Stimulated activated effector memory CD8-positive, alpha-beta T cell treated with anti-CD3 and anti-CD28 coated beads, Interleukin-12 subunit alpha, Interleukin-12 subunit beta, amount 100 ng/mL, for 72 hours (primary cell): ENCODE measurements at regions not wholly inside any gene's neighbourhood (a gene's known extent, or its start where the extent isn't known, plus 50 kb on each side); places are given as distances from the start of the nearest gene placed in this dataset.
"Not testable (repeated sequence)": the region's sequence is repeated elsewhere in the genome, so short reads cannot be mapped to it uniquely, and the experiment has no call there.

ENCODE experiments used
- ATAC-seq: fragments of 150-1000 bp; cut with Tn5 transposase; 2 replicates; pipeline ENCODE4 v1.10.0; 2021
- DNase-seq, 2 donors: peaks; one replicate each; pipeline ENCODE4 v3.0.0; 2021 to 2022; ENCODE audit warnings: low spot score in 2 of 2
- H3K27ac Mint-ChIP-seq: one replicate; pipeline ENCODE4 v1.8.0; 2022; ENCODE audit warnings: mild to moderate bottlenecking, mixed read lengths
- H3K36me3 Mint-ChIP-seq: one replicate; pipeline ENCODE4 v1.8.0; 2022; ENCODE audit warnings: mild to moderate bottlenecking, mixed read lengths
- H3K4me1 Mint-ChIP-seq: one replicate; pipeline ENCODE4 v1.8.0; 2022; ENCODE audit warnings: mixed read lengths
- H3K4me3 Mint-ChIP-seq: one replicate; pipeline ENCODE4 v1.8.0; 2022; ENCODE audit warnings: mild to moderate bottlenecking, mixed read lengths
- H3K9me3 Mint-ChIP-seq: one replicate; pipeline ENCODE4 v1.8.0; 2022; ENCODE audit warnings: mixed read lengths

DNA sequence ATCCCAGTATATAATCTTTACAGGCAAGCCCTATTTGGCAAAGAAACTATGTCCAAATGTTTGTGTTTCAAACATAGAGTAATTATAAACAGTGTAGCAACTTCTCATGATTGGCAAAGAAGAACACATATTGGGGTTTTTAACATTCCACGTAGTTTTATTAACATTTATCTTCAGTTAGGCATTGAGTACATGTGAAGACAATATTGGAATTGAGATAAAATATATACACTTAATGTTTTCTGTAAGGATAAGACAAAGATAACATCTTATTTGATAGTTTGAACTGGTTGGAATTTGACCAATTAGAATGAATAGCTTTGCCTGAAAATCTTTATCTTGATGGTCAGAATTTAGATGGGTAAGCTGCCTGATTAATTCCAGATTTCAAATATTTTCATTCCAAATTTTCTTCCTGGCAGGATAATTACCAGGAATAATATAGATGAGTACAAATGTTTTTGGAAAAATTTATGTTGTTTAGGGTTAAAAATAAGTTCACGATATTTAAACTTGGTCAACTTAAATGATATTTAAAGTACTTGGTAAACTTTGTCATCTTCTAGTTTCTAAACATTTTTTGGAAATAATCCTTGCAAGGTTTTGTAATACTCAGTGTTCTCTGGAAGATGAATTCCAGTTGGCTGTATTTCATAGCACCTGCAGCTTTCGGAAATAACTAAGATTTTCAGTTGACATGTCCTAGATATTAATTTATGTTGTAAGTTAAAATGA lies 536.5 kb upstream of the SPRY2 start:
- Mint-ChIP-seq H3K27ac (no peak overlapping the region), H3K4me3 (no peak overlapping the region), H3K36me3 (no peaks in the 10 kb centered on the region), H3K9me3 (no peaks in the 10 kb centered on the region), H3K4me1 (no peaks in the 10 kb centered on the region)
- no peak for DNase-seq
- no peak for ATAC-seq

GRCh38 chr13:80873589-80873988 lies 532.7 kb upstream of the SPRY2 start:
- no peak overlapping the region for H3K4me3 Mint-ChIP-seq
- H3K9me3 Mint-ChIP-seq: peaks cover 8% of the 10 kb centered on the region
- ATAC-seq: peak; percentile 95
- no peaks in the 10 kb centered on the region for H3K36me3 Mint-ChIP-seq
- H3K4me1 Mint-ChIP-seq: no peaks in the 10 kb centered on the region
- DNase-seq: no peak
- H3K27ac Mint-ChIP-seq: no peak overlapping the region

DNA sequence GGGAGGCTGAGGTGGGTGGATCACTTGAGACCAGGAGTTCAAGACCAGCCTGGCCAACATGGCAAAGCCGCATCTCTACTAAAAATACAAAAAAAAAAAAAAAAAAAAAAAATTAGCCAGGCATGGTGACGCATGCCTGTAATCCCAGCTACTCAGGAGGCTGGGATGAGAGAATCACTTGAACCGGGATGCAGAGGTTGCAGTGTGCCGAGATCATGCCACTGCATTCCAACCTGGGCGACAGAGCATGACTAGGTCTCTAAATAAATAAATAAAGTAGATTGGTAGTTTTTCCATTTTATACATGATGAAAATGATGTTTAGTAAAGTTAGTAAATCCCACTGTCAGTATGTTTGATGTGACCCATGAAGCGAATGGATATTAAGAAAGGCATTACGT lies 531.0 kb upstream of the SPRY2 start:
- not testable (repeated sequence) for H3K4me1 Mint-ChIP-seq, ATAC-seq, H3K27ac Mint-ChIP-seq

DNA sequence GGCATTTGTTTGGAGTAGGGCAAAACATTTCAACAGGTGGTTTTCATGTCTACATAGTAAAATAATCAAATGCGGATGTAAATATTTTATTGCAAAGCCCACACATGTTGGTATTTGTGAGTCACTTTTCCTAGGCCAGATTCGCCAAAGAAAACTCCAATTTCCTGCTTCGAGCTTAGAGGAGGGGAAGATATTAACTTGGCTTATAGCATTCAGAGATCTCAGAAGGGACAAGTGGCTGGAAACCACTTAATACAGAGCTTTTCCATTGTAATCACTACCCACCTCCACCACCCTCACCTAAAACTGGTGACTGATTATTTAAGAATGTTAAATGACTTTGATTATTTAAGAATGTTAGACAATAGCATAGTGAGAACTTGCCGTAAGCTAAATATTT lies 530.6 kb upstream of the SPRY2 start:
- Mint-ChIP-seq H3K36me3 (no peaks in the 10 kb centered on the region), H3K4me3 (no peak overlapping the region), H3K9me3 (peaks cover 12% of the 10 kb centered on the region), H3K27ac (no peak overlapping the region), H3K4me1 (no peaks in the 10 kb centered on the region)
- DNase-seq: no peak
- ATAC-seq: no peak

More for the DNA sequence above, 531.0 kb upstream of the SPRY2 start:
- peaks cover 12% of the 10 kb centered on the region for H3K9me3 Mint-ChIP-seq
- not testable (repeated sequence) for H3K4me3 Mint-ChIP-seq, H3K36me3 Mint-ChIP-seq, DNase-seq

- DNase-seq (no peak), ATAC-seq (no peak)
- H3K9me3 Mint-ChIP-seq: peaks cover 12% of the 10 kb centered on the region
- H3K27ac Mint-ChIP-seq: no peak overlapping the region
- no peak overlapping the region for H3K4me3 Mint-ChIP-seq
- H3K4me1 Mint-ChIP-seq: no peaks in the 10 kb centered on the region
- H3K36me3 Mint-ChIP-seq: no peaks in the 10 kb centered on the region
These were observed 529.3 kb upstream of the SPRY2 start for GRCh38 chr13:80870186-80870585.

- Mint-ChIP-seq H3K36me3 (no peaks in the 10 kb centered on the region), H3K4me3 (no peak overlapping the region), H3K27ac (no peak overlapping the region), H3K4me1 (no peaks in the 10 kb centered on the region), H3K9me3 (peaks cover 12% of the 10 kb centered on the region)
- ATAC-seq (no peak), DNase-seq (no peak)
These were observed 526.0 kb upstream of the SPRY2 start for GRCh38 chr13:80866921-80867320.

DNA sequence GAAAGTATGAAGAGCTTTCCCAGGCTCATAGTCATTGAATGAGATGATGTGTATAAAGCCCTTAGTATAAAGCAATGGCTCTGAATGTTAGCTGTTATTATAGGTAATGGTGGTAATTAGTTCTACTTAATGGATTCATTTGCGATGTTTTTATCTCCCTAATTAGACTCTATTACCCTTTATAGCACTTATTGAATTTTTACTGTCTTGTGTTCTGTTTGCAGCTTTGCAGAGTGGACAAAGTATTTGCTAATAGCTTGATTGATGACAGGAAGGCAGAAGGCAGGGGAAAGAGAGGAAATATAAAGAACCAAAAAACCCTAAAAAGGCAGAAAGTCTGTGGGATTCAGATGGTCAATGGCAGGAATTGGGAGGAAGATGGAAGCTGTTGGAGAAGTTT lies 524.4 kb upstream of the SPRY2 start:
- no peak for ATAC-seq
- Mint-ChIP-seq H3K4me3 (no peak overlapping the region), H3K9me3 (peaks cover 8% of the 10 kb centered on the region), H3K36me3 (no peaks in the 10 kb centered on the region), H3K4me1 (no peaks in the 10 kb centered on the region), H3K27ac (no peak overlapping the region)
- no peak for DNase-seq

- H3K36me3 Mint-ChIP-seq: no peaks in the 10 kb centered on the region
- ATAC-seq (no peak), DNase-seq (no peak)
- H3K9me3 Mint-ChIP-seq: peaks cover 4% of the 10 kb centered on the region
- H3K4me1 Mint-ChIP-seq: no peaks in the 10 kb centered on the region
- no peak overlapping the region for H3K4me3 Mint-ChIP-seq
- no peak overlapping the region for H3K27ac Mint-ChIP-seq
These were observed 521.5 kb upstream of the SPRY2 start for GRCh38 chr13:80862456-80862855.

DNA sequence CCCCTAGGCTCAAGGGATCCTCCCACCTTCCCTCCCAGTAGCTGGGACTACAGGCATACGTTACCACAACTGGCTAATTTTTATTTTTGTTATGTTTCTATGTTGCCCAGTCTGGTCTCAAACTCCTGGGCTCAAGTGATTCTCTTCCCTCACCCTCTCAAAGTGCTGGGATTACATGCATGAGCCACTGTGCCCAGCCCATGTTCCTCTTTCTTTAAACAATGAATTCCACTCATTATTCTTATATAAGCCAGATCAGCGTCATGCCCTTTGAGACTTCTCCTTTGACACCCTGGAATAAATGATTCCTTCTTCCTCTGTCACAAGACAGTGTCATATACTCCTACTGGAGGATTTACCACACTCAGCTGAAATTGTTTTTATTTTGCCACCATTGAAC lies 519.9 kb upstream of the SPRY2 start:
- no peak overlapping the region for H3K4me3 Mint-ChIP-seq
- no peak for ATAC-seq
- DNase-seq: no peak
- H3K36me3 Mint-ChIP-seq: no peaks in the 10 kb centered on the region
- H3K27ac Mint-ChIP-seq: no peak overlapping the region
- H3K4me1 Mint-ChIP-seq: no peaks in the 10 kb centered on the region
- no peaks in the 10 kb centered on the region for H3K9me3 Mint-ChIP-seq

GRCh38 chr13:80858131-80858530 lies 517.2 kb upstream of the SPRY2 start:
- H3K4me3 Mint-ChIP-seq: no peak overlapping the region
- H3K9me3 Mint-ChIP-seq: peaks cover 8% of the 10 kb centered on the region
- no peak for DNase-seq
- no peaks in the 10 kb centered on the region for H3K36me3 Mint-ChIP-seq
- ATAC-seq: no peak
- H3K4me1 Mint-ChIP-seq: no peaks in the 10 kb centered on the region
- H3K27ac Mint-ChIP-seq: no peak overlapping the region

- H3K4me1 Mint-ChIP-seq: no peaks in the 10 kb centered on the region
- no peak overlapping the region for H3K4me3 Mint-ChIP-seq
- peaks cover 9% of the 10 kb centered on the region for H3K9me3 Mint-ChIP-seq
These were observed 516.4 kb upstream of the SPRY2 start for GRCh38 chr13:80857321-80857720.

DNA sequence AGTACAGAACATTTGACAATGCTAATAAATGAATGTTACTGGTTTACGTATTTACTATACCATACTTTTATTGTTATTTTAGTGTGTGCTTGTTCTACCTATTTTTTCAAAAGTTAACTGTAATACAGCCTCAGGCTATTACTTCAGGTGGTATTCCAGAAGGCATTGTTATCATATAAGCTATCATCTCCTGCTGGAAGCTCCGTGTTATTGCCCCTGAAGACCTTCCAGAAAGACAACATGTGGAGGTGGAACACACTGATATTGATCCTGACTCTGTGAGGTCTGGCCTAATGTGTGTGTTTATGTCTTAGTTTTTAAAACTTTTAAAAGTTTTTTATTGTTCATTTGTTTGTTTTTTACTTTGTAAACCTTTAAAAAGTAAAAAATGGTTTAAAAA lies 509.8 kb upstream of the SPRY2 start:
- Mint-ChIP-seq H3K27ac (no peak overlapping the region), H3K4me3 (no peak overlapping the region), H3K36me3 (no peaks in the 10 kb centered on the region), H3K4me1 (no peaks in the 10 kb centered on the region), H3K9me3 (peaks cover 15% of the 10 kb centered on the region)
- DNase-seq: no peak
- no peak for ATAC-seq

More at GRCh38 chr13:80857321-80857720, 516.4 kb upstream of the SPRY2 start:
- Mint-ChIP-seq H3K36me3 (no peaks in the 10 kb centered on the region), H3K27ac (no peak overlapping the region)
- DNase-seq: no peak
- ATAC-seq: no peak

- H3K4me1 Mint-ChIP-seq: no peaks in the 10 kb centered on the region
- H3K36me3 Mint-ChIP-seq: no peaks in the 10 kb centered on the region
- peaks cover 4% of the 10 kb centered on the region for H3K9me3 Mint-ChIP-seq
- DNase-seq (no peak), ATAC-seq (no peak)
- no peak overlapping the region for H3K27ac Mint-ChIP-seq
- no peak overlapping the region for H3K4me3 Mint-ChIP-seq
These were observed 503.2 kb upstream of the SPRY2 start for GRCh38 chr13:80844164-80844563.

DNA sequence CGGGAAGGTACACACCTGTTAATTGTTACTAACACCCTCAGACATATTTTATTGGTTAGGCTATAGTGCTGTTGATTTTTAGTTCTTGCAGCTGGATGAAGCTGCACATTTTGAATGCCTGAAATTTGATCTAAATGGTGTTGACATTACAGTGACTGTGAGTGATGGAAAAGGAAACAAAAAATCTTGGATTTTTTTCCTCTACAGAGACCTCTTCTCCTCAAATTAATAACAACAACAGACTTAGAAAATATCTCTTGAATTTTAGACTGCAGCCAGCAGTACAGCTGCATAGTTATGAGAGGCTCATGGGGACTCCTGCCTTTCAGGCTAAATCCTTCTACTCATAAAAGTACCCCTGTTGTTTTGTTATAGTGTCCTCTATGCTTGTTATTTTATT lies 500.5 kb upstream of the SPRY2 start:
- H3K4me3 Mint-ChIP-seq: no peak overlapping the region
- H3K4me1 Mint-ChIP-seq: no peaks in the 10 kb centered on the region
- no peaks in the 10 kb centered on the region for H3K36me3 Mint-ChIP-seq
- H3K27ac Mint-ChIP-seq: no peak overlapping the region
- ATAC-seq: no peak
- no peak for DNase-seq
- H3K9me3 Mint-ChIP-seq: no peaks in the 10 kb centered on the region

- no peak for DNase-seq
- H3K27ac Mint-ChIP-seq: no peak overlapping the region
- no peak overlapping the region for H3K4me3 Mint-ChIP-seq
- H3K4me1 Mint-ChIP-seq: no peaks in the 10 kb centered on the region
- H3K9me3 Mint-ChIP-seq: peaks cover 3% of the 10 kb centered on the region
- ATAC-seq: no peak
- H3K36me3 Mint-ChIP-seq: no peaks in the 10 kb centered on the region
These were observed 499.5 kb upstream of the SPRY2 start for GRCh38 chr13:80840316-80840976.

GRCh38 chr13:80835902-80836301 lies 495.0 kb upstream of the SPRY2 start:
- Mint-ChIP-seq H3K4me1 (no peaks in the 10 kb centered on the region), H3K36me3 (no peaks in the 10 kb centered on the region), H3K27ac (no peak overlapping the region), H3K4me3 (no peak overlapping the region), H3K9me3 (peaks cover 14% of the 10 kb centered on the region)
- DNase-seq (no peak), ATAC-seq (no peak)
